Neural cell (in vitro differentiated cells): ENCODE measurements at regions not wholly inside any gene's neighbourhood (a gene's known extent, or its start where the extent isn't known, plus 50 kb on each side); places are given as distances from the start of the nearest gene placed in this dataset.

Experiments used
- POLR2AphosphoS5 ChIP-seq: IDR thresholded peaks from 2 replicates; pipeline ENCODE4 v1.6.1; 2012
- SMC3 ChIP-seq: fragments of 450-650 bp; conservative IDR thresholded peaks from 2 replicates; pipeline ENCODE4 v1.6.1; 2014; ENCODE audit warnings: antibody characterized with exemption, mild to moderate bottlenecking, moderate library complexity; ENCODE audit not compliant: poor library complexity
- TAF1 ChIP-seq: IDR thresholded peaks from 2 replicates; pipeline ENCODE4 v1.6.1; 2012; ENCODE audit warnings: low read depth
- TF ChIP-seq, protein P1 (sequence below): fragments of 450-650 bp; IDR thresholded peaks from 2 replicates; pipeline ENCODE4 v1.5.1; 2014; ENCODE audit warnings: antibody characterized with exemption, mild to moderate bottlenecking, moderate library complexity; ENCODE audit not compliant: poor library complexity, severe bottlenecking

DNA sequence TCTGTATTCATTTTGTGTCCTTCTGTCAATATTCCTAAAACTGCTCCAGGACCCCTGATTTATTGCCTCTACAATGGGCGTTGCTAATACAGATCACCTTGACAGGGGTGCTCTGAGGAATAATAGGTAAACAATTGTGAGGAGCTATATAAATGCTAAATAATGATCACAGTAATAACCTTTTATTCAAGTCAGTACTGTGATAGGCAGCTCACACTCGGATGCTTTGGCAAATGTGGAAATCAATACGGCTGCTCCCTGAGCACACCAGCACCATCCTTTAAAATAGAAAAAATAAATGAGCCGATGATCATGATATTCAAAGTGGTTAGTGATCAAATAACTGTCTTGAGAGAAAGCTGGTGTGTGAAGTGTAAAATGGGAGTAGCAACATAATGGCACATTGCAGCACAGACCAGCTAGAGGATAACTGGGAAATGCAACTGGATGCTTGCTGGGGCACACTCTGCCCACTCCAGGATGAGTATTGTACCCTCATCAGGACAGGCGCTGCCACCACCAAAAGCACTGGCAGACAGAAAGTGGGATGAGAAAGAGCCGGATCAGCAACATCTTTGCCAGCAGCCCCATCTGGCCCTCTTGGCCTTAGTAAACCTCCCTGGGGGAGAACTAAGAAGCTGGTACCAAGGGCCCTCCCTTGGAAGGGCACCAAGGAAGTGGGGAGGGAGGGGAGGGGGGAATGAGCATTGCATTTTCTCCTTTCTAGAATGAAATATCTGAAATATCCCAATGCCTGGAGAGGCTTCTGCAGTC, 69.4 kb upstream of the SPATA31D4 start:
- TF ChIP-seq, protein P1, sequence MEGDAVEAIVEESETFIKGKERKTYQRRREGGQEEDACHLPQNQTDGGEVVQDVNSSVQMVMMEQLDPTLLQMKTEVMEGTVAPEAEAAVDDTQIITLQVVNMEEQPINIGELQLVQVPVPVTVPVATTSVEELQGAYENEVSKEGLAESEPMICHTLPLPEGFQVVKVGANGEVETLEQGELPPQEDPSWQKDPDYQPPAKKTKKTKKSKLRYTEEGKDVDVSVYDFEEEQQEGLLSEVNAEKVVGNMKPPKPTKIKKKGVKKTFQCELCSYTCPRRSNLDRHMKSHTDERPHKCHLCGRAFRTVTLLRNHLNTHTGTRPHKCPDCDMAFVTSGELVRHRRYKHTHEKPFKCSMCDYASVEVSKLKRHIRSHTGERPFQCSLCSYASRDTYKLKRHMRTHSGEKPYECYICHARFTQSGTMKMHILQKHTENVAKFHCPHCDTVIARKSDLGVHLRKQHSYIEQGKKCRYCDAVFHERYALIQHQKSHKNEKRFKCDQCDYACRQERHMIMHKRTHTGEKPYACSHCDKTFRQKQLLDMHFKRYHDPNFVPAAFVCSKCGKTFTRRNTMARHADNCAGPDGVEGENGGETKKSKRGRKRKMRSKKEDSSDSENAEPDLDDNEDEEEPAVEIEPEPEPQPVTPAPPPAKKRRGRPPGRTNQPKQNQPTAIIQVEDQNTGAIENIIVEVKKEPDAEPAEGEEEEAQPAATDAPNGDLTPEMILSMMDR = no peak
- TF ChIP-seq SMC3 (no peak), TAF1 (no peak), POLR2AphosphoS5 (no peak)
